ENCODE measurements at regions not wholly inside any gene's neighbourhood (a gene's known extent, or its start where the extent isn't known, plus 50 kb on each side); places are given as distances from the start of the nearest gene placed in this dataset.

- no peak for FAIRE-seq
- TF ChIP-seq, protein P1, sequence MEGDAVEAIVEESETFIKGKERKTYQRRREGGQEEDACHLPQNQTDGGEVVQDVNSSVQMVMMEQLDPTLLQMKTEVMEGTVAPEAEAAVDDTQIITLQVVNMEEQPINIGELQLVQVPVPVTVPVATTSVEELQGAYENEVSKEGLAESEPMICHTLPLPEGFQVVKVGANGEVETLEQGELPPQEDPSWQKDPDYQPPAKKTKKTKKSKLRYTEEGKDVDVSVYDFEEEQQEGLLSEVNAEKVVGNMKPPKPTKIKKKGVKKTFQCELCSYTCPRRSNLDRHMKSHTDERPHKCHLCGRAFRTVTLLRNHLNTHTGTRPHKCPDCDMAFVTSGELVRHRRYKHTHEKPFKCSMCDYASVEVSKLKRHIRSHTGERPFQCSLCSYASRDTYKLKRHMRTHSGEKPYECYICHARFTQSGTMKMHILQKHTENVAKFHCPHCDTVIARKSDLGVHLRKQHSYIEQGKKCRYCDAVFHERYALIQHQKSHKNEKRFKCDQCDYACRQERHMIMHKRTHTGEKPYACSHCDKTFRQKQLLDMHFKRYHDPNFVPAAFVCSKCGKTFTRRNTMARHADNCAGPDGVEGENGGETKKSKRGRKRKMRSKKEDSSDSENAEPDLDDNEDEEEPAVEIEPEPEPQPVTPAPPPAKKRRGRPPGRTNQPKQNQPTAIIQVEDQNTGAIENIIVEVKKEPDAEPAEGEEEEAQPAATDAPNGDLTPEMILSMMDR (IDR thresholded peaks at IDR 0.05; ENCODE audit: insufficient read depth, missing control alignments): no peak
- DNase-seq (ENCODE audit: insufficient read length, low spot score): no peak
Observed at GRCh38 chr20:16942756-16943155, 194.6 kb downstream of the OTOR start.

DNA sequence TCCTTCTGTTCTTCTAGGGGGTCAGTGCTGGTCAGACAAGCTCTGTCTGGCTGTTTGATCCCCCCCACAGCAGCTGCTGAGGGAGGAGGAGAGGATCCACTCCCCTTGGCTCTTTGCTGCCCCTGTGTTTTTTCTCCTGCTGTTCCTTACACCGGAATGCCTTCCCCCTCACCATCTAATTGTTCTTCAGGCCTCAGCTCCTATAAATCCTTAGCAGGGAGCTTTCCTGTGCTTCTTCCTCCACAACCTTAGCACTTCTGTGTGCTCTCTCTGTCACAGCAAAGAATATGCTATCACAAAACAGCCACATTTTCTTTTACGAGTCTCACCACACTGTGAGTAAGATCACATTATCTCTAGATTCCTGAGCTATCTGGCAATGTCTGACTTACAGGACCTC is 196.6 kb downstream of the OTOR start:
- no peak for FAIRE-seq
- TF ChIP-seq, protein P1 (IDR thresholded peaks at IDR 0.05; ENCODE audit: insufficient read depth, missing control alignments): no peak
- DNase-seq (ENCODE audit: insufficient read length, low spot score): no peak

DNA sequence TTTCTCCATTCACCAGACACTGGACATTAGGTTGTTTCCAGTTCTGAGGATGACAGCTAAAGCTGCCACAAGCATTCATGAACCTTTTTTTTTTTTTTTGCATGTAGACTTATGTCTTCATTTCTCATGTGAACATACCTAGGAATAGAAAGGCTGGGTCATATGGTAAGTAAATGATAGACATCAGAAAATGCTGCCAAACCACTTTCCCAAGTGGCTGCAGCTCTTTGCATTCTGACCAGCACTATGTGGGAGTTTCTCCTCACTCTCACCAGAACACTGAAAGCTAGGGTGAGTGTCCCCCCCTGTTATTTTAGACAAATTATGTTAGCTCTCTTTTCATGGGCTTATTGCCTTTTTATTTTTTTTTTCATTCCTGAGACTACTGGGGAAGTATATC is 197.5 kb downstream of the OTOR start:
- TF ChIP-seq, protein P1 (IDR thresholded peaks at IDR 0.05; ENCODE audit: insufficient read depth, missing control alignments): no peak
- FAIRE-seq: no peak
- DNase-seq (ENCODE audit: insufficient read length, low spot score): no peak

DNA sequence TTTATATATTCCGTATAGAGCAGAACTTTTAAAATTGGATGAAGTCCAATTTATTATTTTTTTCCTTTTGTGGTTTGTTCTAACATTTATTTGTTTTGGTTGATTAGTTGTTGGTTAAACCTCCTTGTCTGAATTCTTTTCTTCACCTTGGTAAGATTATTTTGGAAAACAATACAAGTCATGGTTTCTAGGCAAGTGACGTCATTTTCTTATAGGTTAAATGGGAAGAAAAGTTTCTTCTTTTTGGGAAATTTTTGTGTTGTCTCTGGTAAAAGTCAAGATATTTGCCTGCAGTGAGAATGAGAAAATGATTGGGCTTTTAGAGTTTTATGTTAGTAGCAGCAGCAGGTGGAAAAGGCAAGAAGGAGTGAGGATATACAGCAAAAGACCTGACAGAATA is 197.9 kb downstream of the OTOR start:
- TF ChIP-seq, protein P1 (IDR thresholded peaks at IDR 0.05; ENCODE audit: insufficient read depth, missing control alignments): no peak
- FAIRE-seq (no peak), DNase-seq (ENCODE audit: insufficient read length, low spot score) (no peak)

GRCh38 chr20:16947479-16947878 is 199.3 kb downstream of the OTOR start:
- DNase-seq (ENCODE audit: insufficient read length, low spot score) (no peak), FAIRE-seq (no peak)
- TF ChIP-seq, protein P1 (IDR thresholded peaks at IDR 0.05; ENCODE audit: insufficient read depth, missing control alignments): no peak

DNA sequence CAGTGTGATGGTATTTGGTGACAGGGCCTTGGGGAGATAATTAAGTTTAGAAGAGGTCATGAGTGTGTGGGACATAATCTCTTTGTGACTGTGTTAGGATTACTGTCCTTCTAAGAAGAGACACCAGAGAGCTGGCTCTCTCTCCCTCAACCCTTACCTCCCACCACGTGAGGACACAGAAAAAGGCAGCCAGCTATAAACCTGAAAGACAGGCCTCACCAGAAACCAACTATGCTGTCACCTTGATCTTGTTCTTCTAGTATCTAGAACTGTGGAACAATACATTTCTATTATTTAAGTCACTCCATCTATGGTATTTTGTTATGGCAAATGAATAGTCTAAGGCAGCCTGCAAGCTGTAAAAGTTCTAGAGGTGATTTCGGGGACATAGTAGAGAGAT is 203.7 kb downstream of the OTOR start:
- FAIRE-seq (no peak), DNase-seq (ENCODE audit: insufficient read length, low spot score) (no peak)
- TF ChIP-seq, protein P1 (IDR thresholded peaks at IDR 0.05; ENCODE audit: insufficient read depth, missing control alignments): no peak

- DNase-seq (ENCODE audit: insufficient read length, low spot score) (no peak), FAIRE-seq (no peak)
- TF ChIP-seq, protein P1 (IDR thresholded peaks at IDR 0.05; ENCODE audit: insufficient read depth, missing control alignments): no peak
Observed at GRCh38 chr20:16952965-16953364, 204.8 kb downstream of the OTOR start.
